ENCODE measurements at regions not wholly inside any gene's neighbourhood (a gene's known extent, or its start where the extent isn't known, plus 50 kb on each side); places are given as distances from the start of the nearest gene placed in this dataset.

DNA sequence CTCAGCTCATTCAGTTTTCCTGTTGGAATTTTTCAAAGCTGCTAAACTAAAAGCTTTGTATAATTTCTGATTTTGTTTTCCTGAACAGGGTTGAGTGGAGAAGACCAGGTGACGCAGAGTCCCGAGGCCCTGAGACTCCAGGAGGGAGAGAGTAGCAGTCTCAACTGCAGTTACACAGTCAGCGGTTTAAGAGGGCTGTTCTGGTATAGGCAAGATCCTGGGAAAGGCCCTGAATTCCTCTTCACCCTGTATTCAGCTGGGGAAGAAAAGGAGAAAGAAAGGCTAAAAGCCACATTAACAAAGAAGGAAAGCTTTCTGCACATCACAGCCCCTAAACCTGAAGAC lies 367.1 kb upstream of the OR4E1 start:
- TF ChIP-seq, protein P1, sequence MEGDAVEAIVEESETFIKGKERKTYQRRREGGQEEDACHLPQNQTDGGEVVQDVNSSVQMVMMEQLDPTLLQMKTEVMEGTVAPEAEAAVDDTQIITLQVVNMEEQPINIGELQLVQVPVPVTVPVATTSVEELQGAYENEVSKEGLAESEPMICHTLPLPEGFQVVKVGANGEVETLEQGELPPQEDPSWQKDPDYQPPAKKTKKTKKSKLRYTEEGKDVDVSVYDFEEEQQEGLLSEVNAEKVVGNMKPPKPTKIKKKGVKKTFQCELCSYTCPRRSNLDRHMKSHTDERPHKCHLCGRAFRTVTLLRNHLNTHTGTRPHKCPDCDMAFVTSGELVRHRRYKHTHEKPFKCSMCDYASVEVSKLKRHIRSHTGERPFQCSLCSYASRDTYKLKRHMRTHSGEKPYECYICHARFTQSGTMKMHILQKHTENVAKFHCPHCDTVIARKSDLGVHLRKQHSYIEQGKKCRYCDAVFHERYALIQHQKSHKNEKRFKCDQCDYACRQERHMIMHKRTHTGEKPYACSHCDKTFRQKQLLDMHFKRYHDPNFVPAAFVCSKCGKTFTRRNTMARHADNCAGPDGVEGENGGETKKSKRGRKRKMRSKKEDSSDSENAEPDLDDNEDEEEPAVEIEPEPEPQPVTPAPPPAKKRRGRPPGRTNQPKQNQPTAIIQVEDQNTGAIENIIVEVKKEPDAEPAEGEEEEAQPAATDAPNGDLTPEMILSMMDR (IDR thresholded peaks at IDR 0.05; ENCODE audit: low read depth, low read length, missing input control): no peak
- TF ChIP-seq YY1 (IDR thresholded peaks at IDR 0.05): no peak
- TF ChIP-seq, protein P2, sequence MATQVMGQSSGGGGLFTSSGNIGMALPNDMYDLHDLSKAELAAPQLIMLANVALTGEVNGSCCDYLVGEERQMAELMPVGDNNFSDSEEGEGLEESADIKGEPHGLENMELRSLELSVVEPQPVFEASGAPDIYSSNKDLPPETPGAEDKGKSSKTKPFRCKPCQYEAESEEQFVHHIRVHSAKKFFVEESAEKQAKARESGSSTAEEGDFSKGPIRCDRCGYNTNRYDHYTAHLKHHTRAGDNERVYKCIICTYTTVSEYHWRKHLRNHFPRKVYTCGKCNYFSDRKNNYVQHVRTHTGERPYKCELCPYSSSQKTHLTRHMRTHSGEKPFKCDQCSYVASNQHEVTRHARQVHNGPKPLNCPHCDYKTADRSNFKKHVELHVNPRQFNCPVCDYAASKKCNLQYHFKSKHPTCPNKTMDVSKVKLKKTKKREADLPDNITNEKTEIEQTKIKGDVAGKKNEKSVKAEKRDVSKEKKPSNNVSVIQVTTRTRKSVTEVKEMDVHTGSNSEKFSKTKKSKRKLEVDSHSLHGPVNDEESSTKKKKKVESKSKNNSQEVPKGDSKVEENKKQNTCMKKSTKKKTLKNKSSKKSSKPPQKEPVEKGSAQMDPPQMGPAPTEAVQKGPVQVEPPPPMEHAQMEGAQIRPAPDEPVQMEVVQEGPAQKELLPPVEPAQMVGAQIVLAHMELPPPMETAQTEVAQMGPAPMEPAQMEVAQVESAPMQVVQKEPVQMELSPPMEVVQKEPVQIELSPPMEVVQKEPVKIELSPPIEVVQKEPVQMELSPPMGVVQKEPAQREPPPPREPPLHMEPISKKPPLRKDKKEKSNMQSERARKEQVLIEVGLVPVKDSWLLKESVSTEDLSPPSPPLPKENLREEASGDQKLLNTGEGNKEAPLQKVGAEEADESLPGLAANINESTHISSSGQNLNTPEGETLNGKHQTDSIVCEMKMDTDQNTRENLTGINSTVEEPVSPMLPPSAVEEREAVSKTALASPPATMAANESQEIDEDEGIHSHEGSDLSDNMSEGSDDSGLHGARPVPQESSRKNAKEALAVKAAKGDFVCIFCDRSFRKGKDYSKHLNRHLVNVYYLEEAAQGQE (IDR thresholded peaks at IDR 0.05): no peak
- TF ChIP-seq SP1 (IDR thresholded peaks at IDR 0.05): no peak
- TF ChIP-seq HNF4G (IDR thresholded peaks at IDR 0.05): no peak
- TF ChIP-seq EGR1 (IDR thresholded peaks at IDR 0.05; ENCODE audit: low read depth in 2 of 2): no peak
- TF ChIP-seq TAF1 (conservative IDR thresholded peaks at IDR 0.05): no peak
- TF ChIP-seq RAD21 (IDR thresholded peaks at IDR 0.05): no peak
- no peak for TF ChIP-seq FOXA2 (IDR thresholded peaks at IDR 0.05)
- TF ChIP-seq RXRA (IDR thresholded peaks at IDR 0.05): no peak
- no peak for TF ChIP-seq JUND (IDR thresholded peaks at IDR 0.05)
- TF ChIP-seq, protein P3, sequence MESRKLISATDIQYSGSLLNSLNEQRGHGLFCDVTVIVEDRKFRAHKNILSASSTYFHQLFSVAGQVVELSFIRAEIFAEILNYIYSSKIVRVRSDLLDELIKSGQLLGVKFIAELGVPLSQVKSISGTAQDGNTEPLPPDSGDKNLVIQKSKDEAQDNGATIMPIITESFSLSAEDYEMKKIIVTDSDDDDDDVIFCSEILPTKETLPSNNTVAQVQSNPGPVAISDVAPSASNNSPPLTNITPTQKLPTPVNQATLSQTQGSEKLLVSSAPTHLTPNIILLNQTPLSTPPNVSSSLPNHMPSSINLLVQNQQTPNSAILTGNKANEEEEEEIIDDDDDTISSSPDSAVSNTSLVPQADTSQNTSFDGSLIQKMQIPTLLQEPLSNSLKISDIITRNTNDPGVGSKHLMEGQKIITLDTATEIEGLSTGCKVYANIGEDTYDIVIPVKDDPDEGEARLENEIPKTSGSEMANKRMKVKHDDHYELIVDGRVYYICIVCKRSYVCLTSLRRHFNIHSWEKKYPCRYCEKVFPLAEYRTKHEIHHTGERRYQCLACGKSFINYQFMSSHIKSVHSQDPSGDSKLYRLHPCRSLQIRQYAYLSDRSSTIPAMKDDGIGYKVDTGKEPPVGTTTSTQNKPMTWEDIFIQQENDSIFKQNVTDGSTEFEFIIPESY (IDR thresholded peaks at IDR 0.05): no peak
- no peak for TF ChIP-seq FOXA1 (IDR thresholded peaks at IDR 0.05)
- TF ChIP-seq, protein P4, sequence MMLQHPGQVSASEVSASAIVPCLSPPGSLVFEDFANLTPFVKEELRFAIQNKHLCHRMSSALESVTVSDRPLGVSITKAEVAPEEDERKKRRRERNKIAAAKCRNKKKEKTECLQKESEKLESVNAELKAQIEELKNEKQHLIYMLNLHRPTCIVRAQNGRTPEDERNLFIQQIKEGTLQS (IDR thresholded peaks at IDR 0.05): no peak

Measured in liver (tissue), 3 donors.